NCI-H1694 (cell line): ENCODE measurements at regions not wholly inside any gene's neighbourhood (a gene's known extent, or its start where the extent isn't known, plus 50 kb on each side); places are given as distances from the start of the nearest gene placed in this dataset.

Experiments used
- DNase-seq: peaks from one replicate; lab custom pipeline; 2025; lab: John Stamatoyannopoulos, UW

DNA sequence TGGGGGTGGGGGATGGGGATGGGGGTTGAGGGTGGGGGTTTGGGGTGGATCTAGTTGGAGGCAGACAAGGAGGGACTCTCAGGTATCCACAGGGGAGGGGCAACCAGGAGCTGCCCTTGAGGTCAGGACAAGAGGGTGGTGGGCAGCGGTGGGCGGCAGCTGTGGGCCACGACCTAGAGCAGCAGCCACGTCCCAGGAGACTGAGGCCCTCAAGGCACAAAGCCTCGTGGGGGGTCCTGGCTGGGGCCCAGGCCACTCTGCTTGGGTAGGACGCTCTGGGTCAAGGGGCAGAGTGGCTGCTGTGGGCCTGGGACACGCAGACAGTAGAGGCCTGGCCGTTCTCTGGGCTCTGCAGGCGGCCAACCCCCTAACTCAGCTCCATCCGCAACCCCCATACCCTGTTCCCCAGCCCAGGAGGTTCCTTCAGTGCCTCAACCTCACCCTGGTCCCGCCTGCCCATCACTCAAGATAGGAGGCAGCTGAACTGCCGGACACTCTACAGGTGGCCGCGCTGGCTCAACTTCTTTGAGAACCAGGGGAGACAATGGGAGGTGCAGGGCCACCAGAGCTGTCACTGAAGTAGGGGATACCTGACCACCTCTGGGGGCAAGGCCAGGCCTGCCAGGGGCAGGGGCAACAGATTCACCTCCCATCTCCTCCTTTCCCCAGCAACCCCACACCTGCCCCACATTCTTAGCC is 75.6 kb downstream of the ENGASE start:
- no peak for DNase-seq

DNA sequence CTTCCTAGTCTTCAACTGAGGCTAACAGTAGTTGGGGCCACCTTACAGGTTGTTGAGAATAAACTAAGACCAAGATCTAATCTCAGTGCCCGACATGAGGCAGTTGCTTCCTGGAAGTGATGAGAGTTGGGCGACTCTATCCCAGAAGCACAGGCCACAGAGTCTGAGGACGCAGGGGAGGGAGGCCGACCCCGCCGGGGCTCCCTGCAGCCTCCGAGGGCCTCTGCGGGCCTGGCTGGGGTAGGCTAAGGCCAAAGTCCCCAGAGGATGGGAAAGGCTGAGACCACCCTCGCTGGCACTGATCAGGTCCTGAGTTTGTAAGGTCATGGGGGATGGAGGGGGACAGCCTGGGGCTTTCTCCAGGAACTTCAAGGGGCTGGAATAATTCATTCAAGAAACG is 74.0 kb downstream of the ENGASE start:
- DNase-seq, result no peak

DNA sequence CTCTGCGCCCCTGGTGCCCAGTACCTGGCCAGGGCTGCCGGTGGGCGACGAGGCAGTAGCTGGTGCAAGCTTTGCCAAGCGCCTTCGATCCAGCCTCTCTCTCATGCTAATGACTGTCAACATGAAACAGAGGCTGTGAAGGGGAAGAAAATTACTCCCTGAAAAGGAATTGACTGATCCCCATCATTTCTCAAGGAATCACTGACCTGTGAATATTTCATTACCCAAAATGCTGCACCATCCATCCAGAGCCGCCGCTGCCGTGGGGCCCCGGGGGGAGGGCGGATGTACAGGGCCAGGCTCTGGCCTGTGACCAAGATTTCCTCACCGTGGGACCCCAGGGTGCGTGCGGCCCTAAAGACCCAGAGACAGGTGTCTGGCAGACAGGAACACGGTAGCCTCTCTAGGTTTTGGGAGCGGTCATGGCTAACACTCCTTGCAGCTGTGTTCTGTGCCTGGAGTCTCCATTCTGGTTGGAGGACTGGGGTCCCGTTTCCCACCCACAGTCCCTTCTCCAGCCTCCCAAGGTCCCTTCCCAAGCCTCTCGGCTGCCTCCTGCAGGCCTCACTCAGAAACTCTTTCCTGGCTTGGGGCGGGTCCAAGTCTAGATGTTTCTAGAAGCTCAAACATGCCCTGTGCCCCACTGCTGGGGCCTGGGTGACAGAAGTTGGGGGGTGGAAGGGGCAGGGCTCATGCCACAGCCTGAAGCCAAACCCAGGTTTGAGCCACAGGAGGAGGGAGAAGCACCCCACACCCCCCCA is 73.3 kb downstream of the ENGASE start:
- DNase-seq, result no peak

DNA sequence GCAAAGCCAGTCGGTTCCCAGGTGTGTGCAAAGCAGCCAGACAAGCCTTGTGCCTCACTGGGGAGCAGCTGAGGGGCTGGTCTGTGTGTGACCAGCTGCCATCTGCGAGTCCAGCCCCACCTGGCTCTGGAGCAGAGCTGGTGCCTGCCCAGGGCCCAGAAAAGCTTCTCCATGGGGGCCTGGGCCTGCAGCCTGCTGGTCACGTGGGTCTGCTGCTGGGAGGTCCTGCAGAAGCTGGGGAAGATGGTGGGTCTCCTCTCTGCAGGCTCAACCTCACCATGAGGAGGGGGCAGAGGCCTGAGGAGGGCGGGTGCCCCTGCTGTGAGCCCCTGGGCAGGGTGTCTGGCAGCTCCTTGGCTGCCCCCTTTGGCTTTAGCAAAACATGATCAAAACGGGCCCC is 71.9 kb downstream of the ENGASE start:
- DNase-seq, result no peak

DNA sequence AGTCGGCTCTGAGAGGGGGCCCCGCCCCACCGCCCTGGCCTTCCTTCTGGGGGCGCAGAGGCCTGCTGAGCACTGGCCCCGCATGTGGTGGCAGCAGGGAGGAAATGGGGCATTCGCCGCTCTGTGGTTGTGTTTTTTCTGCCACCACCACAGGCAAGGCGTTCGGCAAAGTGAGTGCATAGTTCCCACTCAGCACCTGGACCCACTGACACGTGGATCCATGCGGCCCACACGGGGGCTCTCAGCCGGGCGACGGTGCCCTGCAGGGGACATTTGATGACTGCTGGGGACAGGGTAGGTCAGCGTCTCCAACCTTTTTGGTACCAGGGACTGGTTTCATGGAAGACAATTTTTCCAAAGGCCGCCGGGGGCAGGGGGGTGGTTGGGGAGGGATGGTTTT is 70.9 kb downstream of the ENGASE start:
- DNase-seq, result no peak

DNA sequence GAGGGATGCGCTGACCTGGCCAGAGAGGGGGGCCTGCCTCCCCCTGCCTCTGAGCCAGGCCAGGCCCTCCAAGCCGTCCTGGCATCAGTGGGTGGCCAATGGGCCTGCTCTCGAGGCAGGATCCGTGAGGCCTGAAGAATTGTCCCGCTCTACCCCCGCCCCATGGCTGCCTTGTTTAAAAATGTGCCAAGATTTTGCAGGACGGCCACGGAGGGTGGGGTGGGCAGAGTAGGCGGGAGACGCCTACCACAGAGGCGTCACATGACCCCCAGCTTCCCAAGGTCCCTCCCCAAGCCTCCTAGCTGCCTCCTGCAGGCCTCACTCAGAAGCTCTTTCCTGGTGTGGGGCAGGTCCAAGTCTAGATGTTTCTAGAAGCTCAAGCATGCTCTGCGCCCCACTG is 69.5 kb downstream of the ENGASE start:
- DNase-seq, result no peak

DNA sequence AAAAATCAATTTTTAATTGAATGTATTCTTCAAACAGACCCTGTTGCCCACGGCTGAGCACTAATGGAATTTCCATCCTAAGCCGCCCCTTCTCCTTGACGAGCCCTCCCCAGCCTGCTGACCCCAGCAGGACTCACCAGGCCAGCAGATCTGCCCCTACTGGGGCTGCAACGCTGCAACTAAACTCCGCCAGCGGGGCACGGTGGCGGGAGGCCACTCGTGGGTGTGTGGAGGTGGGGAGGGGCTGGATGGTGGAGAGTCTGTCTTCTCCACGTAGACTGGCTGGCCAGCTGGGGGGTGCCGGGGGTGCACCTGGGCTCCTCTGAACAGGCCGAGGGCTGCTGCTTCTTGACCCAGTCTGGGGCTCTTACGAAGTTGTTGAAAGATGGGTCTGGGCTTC is 67.8 kb downstream of the ENGASE start:
- no peak for DNase-seq

DNA sequence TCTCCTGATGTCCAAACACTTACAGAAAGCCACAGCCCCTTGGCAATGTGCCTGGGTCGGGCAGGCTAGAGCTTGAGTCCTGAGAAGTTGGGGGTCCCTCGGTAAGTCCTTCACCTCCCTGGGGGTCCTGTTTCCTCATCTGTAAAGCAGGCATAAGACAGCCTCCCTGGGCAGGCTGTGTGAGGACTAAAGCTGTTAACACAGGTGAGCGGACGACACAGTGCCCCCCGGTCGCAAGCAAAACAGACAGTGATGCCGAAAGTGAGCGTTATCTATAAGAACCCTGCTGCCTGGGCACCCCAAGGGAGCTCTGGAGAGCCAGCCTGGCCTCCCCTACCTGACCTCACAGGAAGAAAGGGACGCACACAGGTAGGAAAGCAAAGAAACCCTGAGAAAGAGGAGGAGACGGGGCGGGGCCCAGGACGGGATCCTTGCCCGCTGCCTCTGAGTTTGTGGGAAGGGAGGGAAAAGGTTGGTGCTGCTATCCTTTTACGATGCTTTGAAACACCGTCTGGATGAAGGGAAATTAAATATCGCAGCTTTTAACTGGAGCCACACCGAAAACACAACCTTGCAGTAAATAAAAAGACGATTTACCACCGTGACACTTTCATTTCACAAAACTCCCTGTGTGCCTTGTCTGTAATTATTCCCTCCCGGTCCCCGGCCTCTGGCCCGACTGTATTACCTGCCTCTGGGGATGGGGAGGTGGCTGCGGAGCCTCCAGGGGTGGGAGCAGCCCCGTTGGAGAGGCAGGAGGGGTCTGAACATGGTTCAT is 67.1 kb downstream of the ENGASE start:
- DNase-seq, result no peak

DNA sequence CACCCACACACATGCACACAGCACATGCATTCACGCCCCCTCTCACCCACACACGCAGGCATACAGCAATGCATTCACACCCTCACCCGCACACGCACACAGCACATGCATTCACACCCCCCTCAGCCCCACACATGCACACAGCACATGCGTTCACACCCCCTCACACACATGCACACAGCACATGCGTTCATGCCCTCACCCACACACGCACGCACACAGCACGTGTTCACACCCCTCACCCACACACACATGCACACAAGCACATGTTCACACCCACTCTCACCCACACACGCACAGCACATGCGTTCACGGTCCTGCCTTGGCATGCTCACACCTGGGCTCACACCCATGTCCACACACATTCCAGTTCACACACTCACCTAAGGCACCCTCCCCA is 64.2 kb downstream of the ENGASE start:
- DNase-seq, result no peak

DNA sequence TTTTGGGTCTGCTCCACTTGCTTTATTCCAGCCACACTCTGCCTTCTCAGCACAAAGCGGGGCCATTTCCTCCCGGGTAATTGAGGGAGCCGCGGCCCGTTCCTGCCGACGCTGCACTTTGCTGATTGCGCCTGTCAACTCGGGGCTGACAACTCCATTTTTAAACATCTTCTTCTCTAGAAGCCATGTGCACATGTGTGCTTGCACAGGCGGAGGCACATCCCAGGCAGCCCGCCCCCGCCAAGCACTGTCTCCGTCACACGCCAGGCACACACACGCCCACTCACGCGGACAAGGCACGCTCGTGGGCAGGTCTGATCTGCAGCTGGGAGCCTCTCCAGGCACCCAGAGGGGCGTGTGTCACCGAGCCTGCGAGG is 63.2 kb downstream of the ENGASE start:
- no peak for DNase-seq

DNA sequence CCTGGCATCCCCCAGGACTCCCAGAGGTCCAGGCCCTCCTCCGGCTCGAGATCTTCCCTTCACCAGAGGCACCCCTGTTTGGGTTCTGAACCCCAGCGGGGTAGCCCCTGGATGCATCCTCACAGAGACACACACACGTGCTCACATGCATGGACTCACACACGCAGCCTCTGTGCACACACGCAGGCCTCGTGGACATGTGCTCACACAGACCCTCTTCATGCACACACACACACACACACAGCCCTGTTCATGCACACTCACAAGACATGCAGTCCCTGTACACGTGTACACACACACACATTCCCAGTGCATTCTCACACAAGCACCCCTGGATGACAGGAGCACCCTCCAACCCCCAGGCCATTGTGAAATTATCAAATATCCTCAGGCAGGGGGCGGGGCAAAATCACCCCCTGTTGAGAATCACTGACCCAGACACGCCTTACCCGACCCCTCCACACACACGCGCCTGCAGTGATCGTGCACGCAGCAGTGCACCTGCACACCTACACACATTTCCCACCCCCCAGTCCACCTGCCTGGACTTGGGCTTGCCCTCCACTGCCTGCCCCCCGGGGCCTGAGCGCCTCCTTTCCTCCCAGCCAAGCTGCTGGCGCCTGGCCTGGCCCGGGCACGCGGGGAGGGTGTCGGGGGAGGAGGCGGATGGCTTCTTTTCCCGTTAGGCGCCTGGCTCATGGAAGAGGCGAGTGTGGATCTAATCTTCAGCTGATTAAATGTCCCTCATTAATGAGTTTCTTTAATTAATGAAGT is 62.6 kb downstream of the ENGASE start:
- no peak for DNase-seq

DNA sequence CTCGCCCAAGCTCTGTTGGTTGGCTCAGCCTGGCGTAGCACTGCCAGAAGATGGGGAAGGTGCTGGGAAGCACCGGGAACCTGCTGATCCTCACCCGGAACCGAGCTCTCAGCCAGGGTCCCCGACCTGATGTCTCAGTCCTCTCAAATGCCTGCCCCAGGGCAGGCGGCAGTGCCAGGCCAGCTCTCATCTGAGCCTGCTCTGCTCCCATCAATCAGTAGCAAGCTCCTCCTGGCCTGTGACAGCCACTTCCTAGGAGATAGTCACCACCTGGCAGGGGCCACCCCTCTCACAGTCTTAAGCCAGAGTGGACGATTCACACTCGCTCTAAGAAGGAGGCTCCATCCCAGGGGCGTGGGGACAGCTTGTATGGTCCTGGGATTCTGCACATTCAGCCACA is 62.0 kb downstream of the ENGASE start:
- no peak for DNase-seq
